ENCODE measurements at regions not wholly inside any gene's neighbourhood (a gene's known extent, or its start where the extent isn't known, plus 50 kb on each side); places are given as distances from the start of the nearest gene placed in this dataset.

DNA sequence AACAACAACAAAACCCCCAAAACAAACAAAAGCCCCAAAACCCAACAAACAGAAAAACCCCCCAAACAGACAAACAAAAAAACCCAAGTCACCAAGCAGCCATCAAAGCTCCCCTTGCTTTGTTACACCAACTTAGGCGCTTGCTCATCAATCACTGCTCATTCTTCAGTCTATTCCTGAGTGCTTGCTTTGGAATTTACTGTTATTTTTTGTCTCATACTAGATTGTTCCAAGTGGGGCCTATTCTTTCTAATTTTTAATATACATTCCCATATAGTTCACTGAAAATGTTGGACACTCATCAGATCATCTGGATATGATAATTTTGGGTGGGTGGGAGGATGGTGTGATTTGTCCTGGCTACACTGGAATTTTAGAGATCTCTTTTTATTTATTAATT lies 126.0 kb upstream of the JCAD start:
- Histone ChIP-seq H3K9me3 (ENCODE audit: low read length) (no peaks in the 10 kb centered on the region), H3K79me2 (replicated peaks; ENCODE audit: insufficient read depth, low read length) (no peaks in the 10 kb centered on the region), H4K20me1 (ENCODE audit: insufficient read depth) (no peaks in the 10 kb centered on the region), H3K9me2 (ENCODE audit: insufficient read depth, low read length) (no peaks in the 10 kb centered on the region), H3K4me3 (ENCODE audit: low read length) (no peak overlapping the region), H3K4me2 (ENCODE audit: low read length) (no peak overlapping the region), H2AFZ (ENCODE audit: low read depth, low read length) (no peak overlapping the region), H3K9ac (ENCODE audit: low read length) (no peak overlapping the region), H3K27ac (ENCODE audit: low read length) (no peak overlapping the region), H3K27me3 (ENCODE audit: insufficient read depth, low read depth, low read length) (no peaks in the 10 kb centered on the region), H3K36me3 (ENCODE audit: insufficient read depth, low read length) (no peaks in the 10 kb centered on the region), H3F3A (ENCODE audit: insufficient read depth, low read length, poor library complexity, severe bottlenecking) (no peaks in the 10 kb centered on the region)
- TF ChIP-seq MXI1 (conservative IDR thresholded peaks at IDR 0.05; ENCODE audit: poor library complexity, severe bottlenecking) (no peak), EP300 (conservative IDR thresholded peaks at IDR 0.05; ENCODE audit: poor library complexity, severe bottlenecking) (no peak)

GRCh38 chr10:30184397-30185033 lies 125.1 kb upstream of the JCAD start:
- TF ChIP-seq, protein P1, sequence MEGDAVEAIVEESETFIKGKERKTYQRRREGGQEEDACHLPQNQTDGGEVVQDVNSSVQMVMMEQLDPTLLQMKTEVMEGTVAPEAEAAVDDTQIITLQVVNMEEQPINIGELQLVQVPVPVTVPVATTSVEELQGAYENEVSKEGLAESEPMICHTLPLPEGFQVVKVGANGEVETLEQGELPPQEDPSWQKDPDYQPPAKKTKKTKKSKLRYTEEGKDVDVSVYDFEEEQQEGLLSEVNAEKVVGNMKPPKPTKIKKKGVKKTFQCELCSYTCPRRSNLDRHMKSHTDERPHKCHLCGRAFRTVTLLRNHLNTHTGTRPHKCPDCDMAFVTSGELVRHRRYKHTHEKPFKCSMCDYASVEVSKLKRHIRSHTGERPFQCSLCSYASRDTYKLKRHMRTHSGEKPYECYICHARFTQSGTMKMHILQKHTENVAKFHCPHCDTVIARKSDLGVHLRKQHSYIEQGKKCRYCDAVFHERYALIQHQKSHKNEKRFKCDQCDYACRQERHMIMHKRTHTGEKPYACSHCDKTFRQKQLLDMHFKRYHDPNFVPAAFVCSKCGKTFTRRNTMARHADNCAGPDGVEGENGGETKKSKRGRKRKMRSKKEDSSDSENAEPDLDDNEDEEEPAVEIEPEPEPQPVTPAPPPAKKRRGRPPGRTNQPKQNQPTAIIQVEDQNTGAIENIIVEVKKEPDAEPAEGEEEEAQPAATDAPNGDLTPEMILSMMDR (IDR thresholded peaks at IDR 0.05; ENCODE audit: poor library complexity, severe bottlenecking) = no peak
- TF ChIP-seq SMC3 (conservative IDR thresholded peaks at IDR 0.05; ENCODE audit: poor library complexity) = no peak
- no peak for TF ChIP-seq EP300 (conservative IDR thresholded peaks at IDR 0.05; ENCODE audit: poor library complexity, severe bottlenecking)
- TF ChIP-seq MXI1 (conservative IDR thresholded peaks at IDR 0.05; ENCODE audit: poor library complexity, severe bottlenecking) = no peak
- no peak for TF ChIP-seq POLR2AphosphoS5 (IDR thresholded peaks at IDR 0.05)
- TF ChIP-seq EZH2 (IDR thresholded peaks at IDR 0.05; ENCODE audit: borderline replicate concordance, insufficient read depth, low read length, poor library complexity, severe bottlenecking) = no peak
- TF ChIP-seq REST (IDR thresholded peaks at IDR 0.05; ENCODE audit: borderline replicate concordance) = no peak
- no peak for TF ChIP-seq TAF1 (IDR thresholded peaks at IDR 0.05; ENCODE audit: low read depth)
- TF ChIP-seq RAD21 (conservative IDR thresholded peaks at IDR 0.05) = no peak

More at GRCh38 chr10:30184397-30185033, 125.1 kb upstream of the JCAD start:
- Histone ChIP-seq H3K27me3 (ENCODE audit: insufficient read depth, low read depth, low read length) (no peaks in the 10 kb centered on the region), H3K9me2 (ENCODE audit: insufficient read depth, low read length) (no peaks in the 10 kb centered on the region), H3F3A (ENCODE audit: insufficient read depth, low read length, poor library complexity, severe bottlenecking) (no peaks in the 10 kb centered on the region), H3K79me2 (replicated peaks; ENCODE audit: insufficient read depth, low read length) (no peaks in the 10 kb centered on the region), H3K36me3 (ENCODE audit: insufficient read depth, low read length) (no peaks in the 10 kb centered on the region), H3K9ac (ENCODE audit: low read length) (no peak overlapping the region), H2AFZ (ENCODE audit: low read depth, low read length) (no peak overlapping the region), H3K4me2 (ENCODE audit: low read length) (no peak overlapping the region), H3K27ac (ENCODE audit: low read length) (no peak overlapping the region), H3K9me3 (ENCODE audit: low read length) (no peaks in the 10 kb centered on the region), H3K4me3 (ENCODE audit: low read length) (no peak overlapping the region), H4K20me1 (ENCODE audit: insufficient read depth) (no peaks in the 10 kb centered on the region)
